ENCODE measurements at regions not wholly inside any gene's neighbourhood (a gene's known extent, or its start where the extent isn't known, plus 50 kb on each side); places are given as distances from the start of the nearest gene placed in this dataset.

GRCh38 chr18:73144030-73144429 lies 276.2 kb upstream of the NETO1 start:
- TF ChIP-seq CTCF (IDR thresholded peaks at IDR 0.05) (no peak), POLR2A (IDR thresholded peaks at IDR 0.05) (no peak)
